Spleen (tissue), 7 donors: ENCODE measurements at regions not wholly inside any gene's neighbourhood (a gene's known extent, or its start where the extent isn't known, plus 50 kb on each side); places are given as distances from the start of the nearest gene placed in this dataset.

Experiments
- CTCF ChIP-seq, 11 experiments: fragments of 200-600 bp in 7 of 11; fragments of 450-650 bp in 4 of 11; sonication (generic) in 4 of 11; IDR thresholded peaks in 8 of 11; conservative IDR thresholded peaks in 3 of 11; 1 replicate in 7 of 11; 2 replicates in 4 of 11; pipeline versions ENCODE4 v1.4.0 to v1.8.0; 2016 to 2021; ENCODE audit warnings: antibody characterized with exemption in 11 of 11, inconsistent platforms in 4 of 11, mild to moderate bottlenecking in 1 of 11
- POLR2AphosphoS5 ChIP-seq, 3 donors: sonication (generic); formaldehyde crosslinking; IDR thresholded peaks; one replicate each; pipeline ENCODE4 v1.5.1; 2017; ENCODE audit warnings: antibody characterized with exemption in 3 of 3
- donor health status: DM: no; HTN: no; CAD: no; lungs with moderate emphysema.
- donor health status: DM: no; HTN: no; CAD: no.
- donor health status: DM: no; HTN: no; CAD: no.

GRCh38 chr6:50443144-50443543 is 270.2 kb upstream of the TFAP2D start:
- TF ChIP-seq CTCF (IDR thresholded peaks at IDR 0.05 in 8 of 11, conservative IDR thresholded peaks at IDR 0.05 in 3 of 11), result no peak
- no peak for TF ChIP-seq POLR2AphosphoS5 (IDR thresholded peaks at IDR 0.05)
